ENCODE measurements at regions not wholly inside any gene's neighbourhood (a gene's known extent, or its start where the extent isn't known, plus 50 kb on each side); places are given as distances from the start of the nearest gene placed in this dataset.

GRCh38 chr7:34337163-34337562, 320.9 kb upstream of the NPSR1 start:
- ChIA-PET CTCF (interaction anchor here (0.6 to 5.1 kb wide), 4 partner anchors 12 to 1538 kb away, joined by 3 to 33 read pairs (median 3); no protein-coding TSS in a partner anchor), POLR2A (interaction anchor here (0.6 kb wide), 1 partner anchor 259 kb away, joined by 6 read pairs; no protein-coding TSS in a partner anchor)
- BruUV-seq (replicated peaks): no TSS peak

GRCh38 chr7:34338961-34339526, 319.0 kb upstream of the NPSR1 start:
- POLR2A ChIA-PET: interaction anchor here (0.9 kb wide), 1 partner anchor 113 kb away, joined by 3 read pairs; no protein-coding TSS in a partner anchor
- Mint-ChIP-seq H3K36me3 (ENCODE audit: insufficient read depth, unreplicated experiment) (no peaks in the 10 kb centered on the region), H3K9me3 (ENCODE audit: unreplicated experiment) (no peaks in the 10 kb centered on the region), H3K4me3 (ENCODE audit: unreplicated experiment) (no peak overlapping the region), H3K27me3 (ENCODE audit: insufficient read depth, unreplicated experiment) (no peaks in the 10 kb centered on the region), H3K27ac (ENCODE audit: low read depth, unreplicated experiment) (peak overlapping the region; percentile 70), H3K4me1 (ENCODE audit: insufficient read depth, unreplicated experiment) (peaks cover 20% of the 10 kb centered on the region)
- no TSS peak for BruUV-seq (replicated peaks)
- CTCF ChIA-PET: interaction anchor here (0.5 to 5.1 kb wide), 4 partner anchors 9 to 692 kb away, joined by 3 to 33 read pairs (median 4); no protein-coding TSS in a partner anchor
- peak; percentile 15 for DNase-seq (ENCODE audit: unreplicated experiment)
- intact Hi-C loops (cut with micrococcal nuclease): no loop called here
- TF ChIP-seq CTCF (IDR thresholded peaks at IDR 0.05; ENCODE audit: unreplicated experiment): no peak

More at GRCh38 chr7:34337163-34337562, 320.9 kb upstream of the NPSR1 start:
- H3K4me3 Mint-ChIP-seq (ENCODE audit: unreplicated experiment): no peak overlapping the region
- TF ChIP-seq CTCF (IDR thresholded peaks at IDR 0.05; ENCODE audit: unreplicated experiment): no peak
- DNase-seq (ENCODE audit: unreplicated experiment): peak; percentile 18
- no peak overlapping the region for H3K27ac Mint-ChIP-seq (ENCODE audit: low read depth, unreplicated experiment)
- H3K27me3 Mint-ChIP-seq (ENCODE audit: insufficient read depth, unreplicated experiment): no peaks in the 10 kb centered on the region
- no peaks in the 10 kb centered on the region for H3K36me3 Mint-ChIP-seq (ENCODE audit: insufficient read depth, unreplicated experiment)
- intact Hi-C loops (cut with micrococcal nuclease): no loop called here
- no peaks in the 10 kb centered on the region for H3K9me3 Mint-ChIP-seq (ENCODE audit: unreplicated experiment)
- peaks cover 20% of the 10 kb centered on the region for H3K4me1 Mint-ChIP-seq (ENCODE audit: insufficient read depth, unreplicated experiment)

GRCh38 chr7:34341326-34341725, 316.7 kb upstream of the NPSR1 start:
- no TSS peak for BruUV-seq (replicated peaks)
- no peaks in the 10 kb centered on the region for H3K36me3 Mint-ChIP-seq (ENCODE audit: insufficient read depth, unreplicated experiment)
- peaks cover 20% of the 10 kb centered on the region for H3K4me1 Mint-ChIP-seq (ENCODE audit: insufficient read depth, unreplicated experiment)
- H3K27me3 Mint-ChIP-seq (ENCODE audit: insufficient read depth, unreplicated experiment): no peaks in the 10 kb centered on the region
- no peak for TF ChIP-seq CTCF (IDR thresholded peaks at IDR 0.05; ENCODE audit: unreplicated experiment)
- POLR2A ChIA-PET: interaction anchor here (0.6 to 0.9 kb wide), 2 partner anchors 89 to 361 kb away, joined by 3 read pairs; no protein-coding TSS in a partner anchor
- CTCF ChIA-PET: interaction anchor here (1.0 to 1.2 kb wide), 2 partner anchors 20 to 89 kb away, joined by 4 to 7 read pairs; no protein-coding TSS in a partner anchor
- DNase-seq (ENCODE audit: unreplicated experiment): peak; percentile 35
- no peaks in the 10 kb centered on the region for H3K9me3 Mint-ChIP-seq (ENCODE audit: unreplicated experiment)
- no peak overlapping the region for H3K4me3 Mint-ChIP-seq (ENCODE audit: unreplicated experiment)
- no peak overlapping the region for H3K27ac Mint-ChIP-seq (ENCODE audit: low read depth, unreplicated experiment)
- intact Hi-C loops (cut with micrococcal nuclease): no loop called here

GRCh38 chr7:34342387-34342786, 315.6 kb upstream of the NPSR1 start:
- H3K4me3 Mint-ChIP-seq (ENCODE audit: unreplicated experiment): no peak overlapping the region
- no TSS peak for BruUV-seq (replicated peaks)
- POLR2A ChIA-PET: no interaction called here

More at GRCh38 chr7:34342387-34342786, 315.6 kb upstream of the NPSR1 start:
- Mint-ChIP-seq H3K4me1 (ENCODE audit: insufficient read depth, unreplicated experiment) (peaks cover 20% of the 10 kb centered on the region), H3K36me3 (ENCODE audit: insufficient read depth, unreplicated experiment) (no peaks in the 10 kb centered on the region), H3K27ac (ENCODE audit: low read depth, unreplicated experiment) (no peak overlapping the region), H3K27me3 (ENCODE audit: insufficient read depth, unreplicated experiment) (no peaks in the 10 kb centered on the region), H3K9me3 (ENCODE audit: unreplicated experiment) (no peaks in the 10 kb centered on the region)
- DNase-seq (ENCODE audit: unreplicated experiment): no peak
- CTCF ChIA-PET: interaction anchor here (0.7 to 1.0 kb wide), 2 partner anchors 21 to 1099 kb away, joined by 3 to 4 read pairs; no protein-coding TSS in a partner anchor
- intact Hi-C loops (cut with micrococcal nuclease): no loop called here
- TF ChIP-seq CTCF (IDR thresholded peaks at IDR 0.05; ENCODE audit: unreplicated experiment): no peak

All from MCF 10A (cell line).